GM10248 (cell line): ENCODE measurements at regions not wholly inside any gene's neighbourhood (a gene's known extent, or its start where the extent isn't known, plus 50 kb on each side); places are given as distances from the start of the nearest gene placed in this dataset.

Source experiments
- CTCF ChIA-PET: fragments of 300-600 bp; sonication (Branson Sonifier 250); formaldehyde crosslinking; extraction: SDS; loops from one replicate; lab custom pipeline; 2021; ENCODE audit warnings: antibody characterized with exemption; lab: Yijun Ruan, JAX
- POLR2A ChIA-PET: fragments of 350-650 bp; sonication (Branson Sonifier 250); formaldehyde crosslinking; extraction: SDS; loops from one replicate; lab custom pipeline; 2020; ENCODE audit warnings: antibody characterized with exemption; lab: Yijun Ruan, JAX
- DNase-seq: peaks from one replicate; pipeline ENCODE4 v3.0.0; 2012; ENCODE audit errors: extremely low spot score
- CTCF ChIP-seq: IDR thresholded peaks from 2 replicates; pipeline ENCODE4 v1.5.1; 2012; ENCODE audit warnings: mild to moderate bottlenecking, low read depth; ENCODE audit errors: extremely low read depth, missing control alignments, control extremely low read depth

DNA sequence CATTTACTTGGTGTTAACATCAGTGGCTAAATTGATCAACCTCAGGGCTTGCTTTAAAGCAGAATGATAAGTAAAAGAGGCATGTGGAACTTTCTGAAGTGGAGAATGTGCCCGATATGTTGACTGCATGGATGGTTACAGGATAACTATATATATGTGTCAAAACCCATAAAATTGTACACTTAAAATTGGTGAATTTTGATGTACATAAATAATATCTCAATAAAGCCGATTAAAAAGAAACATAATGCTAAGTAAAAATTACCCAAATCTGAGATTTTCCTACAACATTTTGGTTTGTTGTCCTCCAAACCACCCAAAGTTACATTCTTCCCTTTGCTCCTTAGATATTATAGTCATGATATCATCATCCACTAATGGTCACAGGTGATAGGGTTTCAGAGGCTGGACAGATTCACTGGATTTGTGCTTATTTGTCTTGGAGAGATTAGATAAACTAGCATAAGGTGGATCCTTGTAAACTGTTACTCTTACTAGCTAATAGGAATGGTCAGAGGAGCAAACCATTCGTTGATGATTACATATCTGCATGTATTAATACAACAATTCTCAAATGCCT lies 119.7 kb upstream of the RPS23 start:
- no peak for TF ChIP-seq CTCF
- POLR2A ChIA-PET = no interaction called here
- DNase-seq = no peak
- CTCF ChIA-PET = no interaction called here

DNA sequence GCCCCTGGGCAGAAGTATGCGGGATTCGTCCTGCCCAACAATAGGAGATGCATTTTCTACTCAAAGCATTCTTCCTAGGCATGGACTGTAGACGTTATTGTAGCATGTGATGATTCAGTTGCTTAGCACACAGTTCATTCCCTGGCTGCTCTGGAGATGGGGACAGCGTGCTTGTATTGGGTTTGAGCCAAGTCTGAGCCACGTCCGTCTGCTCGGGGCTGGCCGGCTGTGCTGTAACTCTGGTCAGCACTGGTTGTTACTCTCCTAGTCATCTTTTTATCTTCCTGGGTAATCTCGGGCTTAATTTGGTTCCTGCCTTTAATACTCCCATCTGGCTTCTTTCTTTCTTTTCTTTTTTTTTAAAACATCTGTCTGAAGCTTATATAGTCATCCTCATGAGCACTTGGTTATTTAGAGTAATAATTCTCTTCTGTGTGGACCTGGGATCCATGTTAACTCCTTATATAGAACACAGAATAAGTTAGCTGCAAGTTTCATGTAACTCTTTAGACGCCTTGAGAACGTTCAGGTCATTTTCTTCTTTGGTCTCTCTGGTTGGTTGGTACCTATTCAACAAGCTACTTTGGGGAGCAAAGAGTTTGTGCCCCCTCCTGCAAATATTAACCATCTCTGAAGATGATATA lies 118.8 kb upstream of the RPS23 start:
- POLR2A ChIA-PET = no interaction called here
- CTCF ChIA-PET = no interaction called here
- no peak for TF ChIP-seq CTCF
- no peak for DNase-seq

- POLR2A ChIA-PET = no interaction called here
Measured at GRCh38 chr5:82396396-82396795, 118.2 kb upstream of the RPS23 start.

DNA sequence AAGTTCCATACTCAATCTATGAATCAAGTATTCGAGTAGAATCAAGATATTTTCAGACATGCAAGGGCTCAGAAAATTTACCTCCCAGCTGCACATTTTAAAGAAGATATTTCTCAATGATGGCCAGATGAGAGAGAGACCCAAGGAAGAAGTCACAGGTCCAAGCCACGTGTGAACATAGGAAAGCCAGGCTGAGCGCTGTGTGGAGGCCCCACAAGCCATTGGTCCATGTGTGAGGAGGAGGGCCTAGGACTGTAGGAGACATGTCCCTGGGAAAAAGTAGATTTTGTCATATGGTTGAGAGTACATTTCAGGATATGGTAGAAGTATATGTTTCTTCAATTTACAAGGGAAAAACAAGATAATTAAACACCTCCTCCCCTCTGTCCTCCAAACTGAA lies 115.8 kb upstream of the RPS23 start:
- POLR2A ChIA-PET = no interaction called here
- DNase-seq = no peak
- TF ChIP-seq CTCF = no peak
- CTCF ChIA-PET = interaction anchor here (1.3 kb wide), 1 partner anchor 14 kb away, joined by 4 read pairs; no protein-coding TSS in a partner anchor

More at GRCh38 chr5:82396396-82396795, 118.2 kb upstream of the RPS23 start:
- TF ChIP-seq CTCF = no peak
- CTCF ChIA-PET = no interaction called here
- DNase-seq = no peak

DNA sequence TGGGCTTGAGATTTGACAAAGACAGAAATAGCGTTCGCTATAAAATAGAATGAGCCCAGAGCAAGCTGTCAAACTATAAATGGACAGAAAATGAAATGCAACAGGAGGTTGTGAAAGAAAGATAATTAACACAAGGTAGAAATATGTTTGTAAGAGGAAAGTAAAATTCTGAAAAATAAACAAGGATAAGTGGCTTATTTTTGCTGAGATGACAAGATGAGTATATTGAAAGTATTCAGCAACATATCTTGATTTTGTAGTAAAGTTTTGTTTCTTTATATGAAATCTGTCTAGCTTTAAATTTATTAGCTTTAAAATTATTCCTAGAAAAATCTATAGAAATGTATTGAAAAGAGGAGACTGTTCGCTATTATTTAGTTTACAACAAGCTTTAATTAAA lies 111.9 kb upstream of the RPS23 start:
- ChIA-PET POLR2A (no interaction called here), CTCF (no interaction called here)
- no peak for TF ChIP-seq CTCF
- DNase-seq = no peak

GRCh38 chr5:82389347-82389746 lies 111.2 kb upstream of the RPS23 start:
- no peak for DNase-seq
- ChIA-PET POLR2A (no interaction called here), CTCF (interaction anchor here (0.6 to 1.4 kb wide), 3 partner anchors 10 to 18 kb away, joined by 3 to 4 read pairs (median 3); no protein-coding TSS in a partner anchor)
- no peak for TF ChIP-seq CTCF
